Hepatocyte (in vitro differentiated cells): ENCODE measurements at regions not wholly inside any gene's neighbourhood (a gene's known extent, or its start where the extent isn't known, plus 50 kb on each side); places are given as distances from the start of the nearest gene placed in this dataset.

ENCODE experiments used
- CTCF ChIP-seq: fragments of 200-600 bp; sonication (generic); IDR thresholded peaks from 2 replicates; pipeline ENCODE4 v1.5.1; 2016; ENCODE audit warnings: antibody characterized with exemption, mild to moderate bottlenecking; ENCODE audit not compliant: poor library complexity
- EZH2 ChIP-seq: fragments of 200-600 bp; sonication (generic); IDR thresholded peaks from 2 replicates; pipeline ENCODE4 v1.6.1; 2016; ENCODE audit warnings: antibody characterized with exemption, mild to moderate bottlenecking, borderline replicate concordance
- EZH2phosphoT487 ChIP-seq: fragments of 200-600 bp; sonication (generic); IDR thresholded peaks from one replicate; pipeline ENCODE4 v1.6.1; 2018; ENCODE audit warnings: antibody characterized with exemption, mild to moderate bottlenecking, low read depth, moderate library complexity; ENCODE audit not compliant: unreplicated experiment, severe bottlenecking

- TF ChIP-seq CTCF (no peak), EZH2phosphoT487 (no peak), EZH2 (no peak)
These were observed 150.2 kb upstream of the AGR3 start for GRCh38 chr7:17031906-17032551.
